NCI-H446 treated with DMSO at 0.1 percent for 48 hours (cell line): ENCODE measurements at regions not wholly inside any gene's neighbourhood (a gene's known extent, or its start where the extent isn't known, plus 50 kb on each side); places are given as distances from the start of the nearest gene placed in this dataset.
"Not testable (repeated sequence)": the region's sequence is repeated elsewhere in the genome, so short reads cannot be mapped to it uniquely, and the experiment has no call there.

Source experiments
- DNase-seq: peaks from one replicate; lab custom pipeline; 2025; lab: John Stamatoyannopoulos, UW

- no peak for DNase-seq
Observed at GRCh38 chr7:142636751-142637150, 112.5 kb upstream of the PRSS1 start.

DNA sequence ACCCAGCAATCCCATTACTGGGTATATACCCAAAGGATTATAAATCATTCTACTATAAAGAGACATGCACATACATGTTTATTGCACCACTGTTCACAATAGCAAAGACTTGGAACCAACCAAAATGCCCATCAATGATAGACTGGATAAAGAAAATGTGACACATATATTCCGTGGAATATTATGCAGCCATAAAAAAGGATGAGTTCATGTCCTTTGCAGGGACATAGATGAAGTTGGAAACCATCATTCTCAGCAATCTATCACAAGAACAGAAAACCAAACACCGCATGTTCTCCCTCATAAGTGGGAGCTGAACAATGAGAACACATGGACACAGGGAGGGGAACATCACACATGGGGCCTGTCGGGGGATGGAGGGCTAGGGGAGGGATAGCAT lies 113.2 kb upstream of the PRSS1 start:
- DNase-seq: not testable (repeated sequence)

GRCh38 chr7:142632271-142633134 lies 116.8 kb upstream of the PRSS1 start:
- DNase-seq: no peak

DNA sequence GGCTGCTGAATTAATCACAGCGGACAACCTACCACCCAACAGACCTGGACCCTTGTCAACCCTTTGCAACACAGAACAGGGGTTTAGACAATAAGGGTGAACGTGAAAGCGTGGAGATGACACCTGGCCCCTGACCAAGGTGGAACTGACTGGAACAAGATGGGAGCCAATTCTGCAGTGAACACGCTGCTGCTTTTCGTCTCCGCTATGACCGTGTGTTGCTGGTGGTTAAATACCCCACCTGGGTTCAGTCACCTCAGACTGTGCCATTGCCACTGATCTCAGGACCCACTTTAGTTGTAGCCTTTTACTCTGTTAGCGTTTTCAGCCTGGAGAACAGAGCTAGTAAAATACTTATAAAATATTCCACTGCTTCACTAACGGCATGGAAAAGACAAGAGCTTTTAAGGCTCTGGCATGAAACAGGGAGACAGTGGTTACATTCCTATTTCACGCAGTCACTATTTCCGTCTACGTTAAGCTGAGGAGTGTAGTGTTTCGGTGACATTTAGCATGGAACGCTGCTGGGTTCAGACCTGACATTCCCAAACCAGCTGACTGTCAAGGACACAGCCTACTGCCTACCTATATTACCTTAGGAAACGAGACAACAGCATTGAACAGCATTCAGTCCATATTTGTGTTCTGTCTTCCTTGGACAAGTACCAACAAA lies 119.5 kb upstream of the PRSS1 start:
- no peak for DNase-seq

GRCh38 chr7:142628945-142629344 lies 120.3 kb upstream of the PRSS1 start:
- DNase-seq: no peak

GRCh38 chr7:142627223-142627622 lies 122.0 kb upstream of the PRSS1 start:
- DNase-seq: not testable (repeated sequence)

DNA sequence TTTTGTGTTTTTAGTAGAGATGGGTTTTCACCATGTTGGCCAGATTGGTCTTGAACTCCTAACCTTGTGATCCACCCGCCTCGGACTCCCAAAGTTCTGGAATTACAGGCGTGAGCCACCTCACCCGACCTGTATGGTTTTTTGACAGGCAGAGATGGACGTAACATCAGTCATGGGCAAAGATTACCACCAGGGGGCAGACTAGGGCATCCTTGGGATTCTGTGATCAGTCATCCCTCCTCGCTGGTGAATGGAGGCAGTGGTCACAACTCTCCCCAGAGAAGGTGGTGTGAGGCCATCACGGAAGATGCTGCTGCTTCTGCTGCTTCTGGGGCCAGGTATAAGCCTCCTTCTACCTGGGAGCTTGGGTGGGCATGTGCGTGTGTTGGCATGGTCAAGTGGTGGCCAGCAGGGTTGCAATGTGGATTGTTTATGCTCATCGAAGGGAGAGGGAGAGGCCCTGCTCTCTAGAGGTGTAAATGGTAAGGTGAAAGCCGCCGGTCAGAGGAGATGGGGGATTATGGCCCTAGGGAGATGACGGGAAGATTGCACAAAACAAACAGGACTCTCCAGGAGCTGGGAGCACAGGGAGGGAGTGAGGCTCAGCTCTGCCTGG lies 122.7 kb upstream of the PRSS1 start:
- DNase-seq: no peak

- not testable (repeated sequence) for DNase-seq
Observed at GRCh38 chr7:142625216-142625615, 124.1 kb upstream of the PRSS1 start.

DNA sequence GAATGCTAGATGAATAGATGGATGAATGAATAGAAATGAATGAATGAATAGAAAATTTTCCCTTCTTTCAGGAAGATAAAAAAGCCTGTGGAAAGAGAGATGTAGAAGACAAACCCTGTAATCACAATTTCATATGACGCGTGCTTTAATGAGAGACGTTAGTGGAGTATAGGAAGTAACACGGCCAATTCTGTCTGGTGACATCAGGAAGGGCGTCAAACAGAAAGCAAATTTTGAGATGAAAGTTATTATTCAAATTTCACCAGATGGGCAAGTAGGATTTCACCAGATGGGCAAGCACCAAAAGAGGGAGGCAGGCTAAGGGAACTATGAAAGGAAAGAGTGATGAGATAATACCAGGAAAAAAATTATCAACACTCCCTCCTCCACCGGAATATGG lies 128.9 kb upstream of the PRSS1 start:
- DNase-seq: no peak

DNA sequence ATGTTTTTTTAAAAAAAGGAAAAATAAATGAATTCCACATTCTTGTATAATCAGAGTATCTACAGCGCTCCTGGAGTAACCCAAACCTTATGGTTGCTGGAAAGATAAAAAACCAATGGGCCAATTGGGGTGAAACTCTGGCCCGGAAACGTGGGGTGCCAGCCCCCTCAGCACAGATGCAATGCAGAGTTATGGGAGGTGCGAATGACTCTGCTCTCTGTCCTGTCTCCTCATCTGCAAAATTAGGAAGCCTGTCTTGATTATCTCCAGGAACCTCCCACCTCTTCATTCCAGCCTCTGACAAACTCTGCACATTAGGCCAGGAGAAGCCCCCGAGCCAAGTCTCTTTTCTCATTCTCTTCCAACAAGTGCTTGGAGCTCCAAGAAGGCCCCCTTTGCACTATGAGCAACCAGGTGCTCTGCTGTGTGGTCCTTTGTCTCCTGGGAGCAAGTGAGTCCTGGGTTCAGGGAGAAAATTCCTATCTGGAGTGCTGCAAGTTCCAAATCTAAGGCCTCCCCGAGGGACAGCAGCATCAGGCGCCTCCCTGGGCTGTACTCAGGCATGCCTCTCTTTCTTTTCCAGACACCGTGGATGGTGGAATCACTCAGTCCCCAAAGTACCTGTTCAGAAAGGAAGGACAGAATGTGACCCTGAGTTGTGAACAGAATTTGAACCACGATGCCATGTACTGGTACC lies 130.5 kb upstream of the PRSS1 start:
- no peak for DNase-seq

GRCh38 chr7:142616842-142617241 lies 132.4 kb upstream of the PRSS1 start:
- no peak for DNase-seq

- DNase-seq: no peak
Observed at GRCh38 chr7:142616121-142616643, 133.1 kb upstream of the PRSS1 start.

DNA sequence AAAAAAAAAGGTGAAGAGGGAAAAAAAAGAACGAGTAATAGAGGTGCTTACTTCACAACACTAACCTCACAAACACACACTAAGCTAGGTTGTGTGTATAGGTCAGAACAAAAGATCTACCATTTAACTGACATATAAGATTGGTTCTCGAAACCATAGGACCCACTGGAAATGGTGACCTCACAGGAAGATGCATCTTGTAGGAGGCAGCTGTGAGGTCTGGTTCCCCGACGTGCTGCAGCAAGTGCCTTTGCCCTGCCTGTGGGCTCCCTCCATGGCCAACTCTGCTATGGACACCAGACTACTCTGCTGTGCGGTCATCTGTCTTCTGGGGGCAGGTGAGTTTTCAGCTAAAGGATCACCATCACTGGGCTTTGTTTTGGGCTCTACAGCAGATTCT lies 133.8 kb upstream of the PRSS1 start:
- DNase-seq: no peak

GRCh38 chr7:142614116-142614515 lies 135.2 kb upstream of the PRSS1 start:
- DNase-seq: no peak

- DNase-seq: no peak
Observed at GRCh38 chr7:142612237-142612881, 136.9 kb upstream of the PRSS1 start.

DNA sequence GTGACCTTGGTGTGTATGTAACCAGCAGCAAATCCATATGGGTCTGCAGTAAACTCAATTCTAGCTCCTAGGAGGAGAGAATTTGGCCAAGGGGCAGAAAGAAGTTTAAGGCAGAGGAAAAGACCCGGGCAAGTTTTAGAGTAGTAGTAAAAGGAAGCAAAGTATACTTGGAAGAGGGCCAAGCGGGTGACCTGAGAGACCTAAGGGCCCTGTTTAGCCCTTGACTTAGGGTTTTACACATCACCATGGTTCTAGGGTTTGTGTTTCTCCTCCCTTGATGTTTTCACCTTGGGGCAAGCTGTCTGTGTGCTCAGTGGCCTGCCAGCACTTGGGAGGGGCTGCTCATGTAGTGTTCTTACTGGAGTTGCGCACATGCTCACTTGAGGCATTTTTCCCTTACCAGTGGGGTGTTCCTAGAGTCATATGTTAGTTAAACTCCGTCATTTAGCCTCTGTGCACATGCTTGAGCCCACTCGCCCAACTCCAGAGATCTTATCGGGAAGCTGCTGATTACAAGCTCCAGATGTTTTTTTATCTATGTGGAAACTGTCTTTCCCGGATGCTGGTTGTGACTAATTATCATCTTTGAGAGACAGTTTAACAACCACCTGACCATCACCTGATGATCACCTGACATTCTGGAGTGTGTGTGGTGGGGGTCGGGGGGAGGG lies 137.6 kb upstream of the PRSS1 start:
- DNase-seq: no peak

GRCh38 chr7:142608630-142609428 lies 140.4 kb upstream of the PRSS1 start:
- DNase-seq: no peak

DNA sequence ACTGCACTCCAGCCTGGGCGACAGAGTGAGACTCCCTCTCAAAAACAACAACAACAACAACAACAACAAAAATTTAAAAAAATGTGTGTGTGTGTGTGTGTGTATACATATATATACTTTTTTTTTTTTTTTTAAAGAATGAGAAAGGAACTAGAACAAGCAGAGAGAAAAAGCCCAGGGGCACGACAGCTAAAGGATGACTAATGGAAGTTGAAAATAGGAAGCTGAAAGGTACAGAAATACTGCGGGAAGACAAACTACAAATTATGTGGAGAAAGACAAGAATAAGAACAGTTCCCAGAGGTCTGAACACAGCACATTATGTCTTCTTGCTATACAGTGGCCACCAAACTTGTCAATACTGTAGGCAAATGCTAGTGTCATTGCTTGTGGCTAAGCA lies 141.9 kb upstream of the PRSS1 start:
- DNase-seq: no peak

DNA sequence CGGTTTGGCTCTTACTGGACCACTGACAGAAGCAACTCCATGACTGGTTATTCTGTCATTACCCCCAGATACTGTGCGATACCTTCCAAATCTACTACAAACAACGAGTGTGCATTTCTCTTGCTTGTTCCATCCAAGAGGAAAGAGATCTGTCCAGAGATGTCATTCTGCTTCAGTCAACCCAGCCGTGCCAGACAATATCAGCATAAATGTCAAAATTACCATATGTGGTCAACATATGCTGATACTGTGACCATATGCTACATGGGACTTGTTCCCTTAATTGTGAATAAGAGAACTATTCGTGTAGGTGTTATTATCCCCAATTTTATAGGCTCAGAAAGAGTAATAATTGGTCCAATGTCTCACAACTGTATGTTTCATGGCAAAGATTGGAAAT lies 143.2 kb upstream of the PRSS1 start:
- no peak for DNase-seq

GRCh38 chr7:142604671-142605070 lies 144.6 kb upstream of the PRSS1 start:
- no peak for DNase-seq
